NCI-H1694 (cell line): ENCODE measurements at regions not wholly inside any gene's neighbourhood (a gene's known extent, or its start where the extent isn't known, plus 50 kb on each side); places are given as distances from the start of the nearest gene placed in this dataset.
"Not testable (repeated sequence)": the region's sequence is repeated elsewhere in the genome, so short reads cannot be mapped to it uniquely, and the experiment has no call there.

Experiments
- DNase-seq: peaks from one replicate; lab custom pipeline; 2025; lab: John Stamatoyannopoulos, UW

- DNase-seq, result no peak
Measured at GRCh38 chr2:118611691-118612090, 235.8 kb downstream of the EN1 start.

- DNase-seq, result no peak
Measured at GRCh38 chr2:118609138-118609537, 238.3 kb downstream of the EN1 start.

GRCh38 chr2:118607641-118608040, 239.8 kb downstream of the EN1 start:
- DNase-seq, result no peak

- DNase-seq, result no peak
Measured at GRCh38 chr2:118604811-118605210, 242.6 kb downstream of the EN1 start.

GRCh38 chr2:118604371-118604770, 243.1 kb downstream of the EN1 start:
- no peak for DNase-seq

- no peak for DNase-seq
Measured at GRCh38 chr2:118599141-118599540, 248.3 kb downstream of the EN1 start.

- DNase-seq, result no peak
Measured at GRCh38 chr2:118596620-118597019, 250.8 kb downstream of the EN1 start.

- no peak for DNase-seq
Measured at GRCh38 chr2:118593257-118593656, 254.2 kb downstream of the EN1 start.

GRCh38 chr2:118591223-118591622, 256.2 kb downstream of the EN1 start:
- DNase-seq, result no peak

GRCh38 chr2:118589721-118590120, 257.7 kb downstream of the EN1 start:
- DNase-seq, result no peak

GRCh38 chr2:118588850-118589249, 258.6 kb downstream of the EN1 start:
- DNase-seq, result no peak

GRCh38 chr2:118586312-118586711, 261.1 kb downstream of the EN1 start:
- no peak for DNase-seq

GRCh38 chr2:118584877-118585276, 262.6 kb downstream of the EN1 start:
- DNase-seq, result no peak

GRCh38 chr2:118584062-118584749, 263.2 kb downstream of the EN1 start:
- no peak for DNase-seq

GRCh38 chr2:118582058-118582457, 265.4 kb downstream of the EN1 start:
- DNase-seq, result no peak

GRCh38 chr2:118580651-118581050, 266.8 kb downstream of the EN1 start:
- no peak for DNase-seq

GRCh38 chr2:118580107-118580506, 267.3 kb downstream of the EN1 start:
- DNase-seq, result no peak

GRCh38 chr2:118577202-118577601, 270.2 kb downstream of the EN1 start:
- DNase-seq, result no peak

- DNase-seq, result no peak
Measured at GRCh38 chr2:118576109-118576855, 271.2 kb downstream of the EN1 start.

- DNase-seq, result not testable (repeated sequence)
Measured at GRCh38 chr2:118572380-118572779, 275.1 kb downstream of the EN1 start.

GRCh38 chr2:118569876-118570535, 277.4 kb downstream of the EN1 start:
- no peak for DNase-seq

GRCh38 chr2:118568700-118569099, 278.7 kb downstream of the EN1 start:
- DNase-seq, result no peak
